ENCODE measurements at regions not wholly inside any gene's neighbourhood (a gene's known extent, or its start where the extent isn't known, plus 50 kb on each side); places are given as distances from the start of the nearest gene placed in this dataset.

DNA sequence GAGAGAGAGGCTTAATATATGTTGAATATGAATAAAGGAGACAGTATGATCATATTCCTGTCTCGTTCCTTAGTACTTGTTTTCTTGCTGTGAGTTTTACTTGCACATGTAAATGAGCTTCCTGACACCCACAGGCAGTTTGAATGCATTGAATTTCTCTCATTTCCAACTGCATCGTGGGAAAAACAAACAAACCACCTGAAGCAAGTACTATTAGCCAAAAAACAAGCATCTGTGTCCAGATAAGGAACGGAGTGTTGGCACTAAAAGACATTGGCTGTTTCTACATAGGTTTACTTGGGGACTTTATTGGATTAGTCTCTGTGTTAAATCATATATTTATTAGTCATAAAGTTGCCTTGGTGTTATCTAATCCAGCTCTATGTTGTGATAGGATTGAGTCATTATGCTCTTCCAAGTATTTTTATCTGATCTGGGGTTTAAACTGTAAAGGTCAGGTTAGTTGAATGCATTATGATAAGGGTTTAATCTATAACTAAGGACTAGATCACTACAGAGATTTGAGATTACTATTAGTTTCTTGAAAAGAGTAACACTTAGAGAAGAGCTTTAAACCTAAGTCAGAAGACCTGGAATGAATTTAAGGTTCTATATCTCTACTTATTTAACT lies 339.0 kb upstream of the SPANXN4 start:
- CTCF ChIA-PET: interaction anchor here (0.5 kb wide), 1 partner anchor 141 kb away, joined by 3 read pairs; no protein-coding TSS in a partner anchor
- TF ChIP-seq ZNF518A (tag by site-specific recombination; conservative IDR thresholded peaks at IDR 0.05; ENCODE audit: low read depth): no peak
- TF ChIP-seq ZNF843 (tag by site-specific recombination; IDR thresholded peaks at IDR 0.05): no peak
- no peak for TF ChIP-seq FEZF1 (tag by site-specific recombination; IDR thresholded peaks at IDR 0.05)
- no peak for TF ChIP-seq ZNF624 (tag by site-specific recombination; IDR thresholded peaks at IDR 0.05)
- no peak for TF ChIP-seq ZNF530 (tag by site-specific recombination; IDR thresholded peaks at IDR 0.05; ENCODE audit: low read depth)
- TF ChIP-seq GLIS1 (tag by site-specific recombination; IDR thresholded peaks at IDR 0.05): no peak
- H3K4me3 ChIP-seq (ENCODE audit: low read depth, low read length): no peak overlapping the region
- POLR2A ChIA-PET: no interaction called here
- no peaks in the 10 kb centered on the region for H3K4me1 ChIP-seq (ENCODE audit: control insufficient read depth, insufficient read depth, low read length)
- no peaks in the 10 kb centered on the region for H3K9me3 ChIP-seq (ENCODE audit: control insufficient read depth, insufficient read depth, low read depth, low read length)
- H3K27ac ChIP-seq (ENCODE audit: extremely low read depth, low read depth, low read length): no peak overlapping the region
- H3K36me3 ChIP-seq (ENCODE audit: control insufficient read depth in 2 of 2, insufficient read depth in 1 of 2, low read length in 2 of 2): no peaks in the 10 kb centered on the region

- ChIA-PET CTCF (interaction anchor here (0.6 kb wide), 1 partner anchor 341 kb away, joined by 3 read pairs; no protein-coding TSS in a partner anchor), POLR2A (no interaction called here)
- no peaks in the 10 kb centered on the region for H3K9me3 ChIP-seq (ENCODE audit: control insufficient read depth, insufficient read depth, low read depth, low read length)
- TF ChIP-seq, protein P1, sequence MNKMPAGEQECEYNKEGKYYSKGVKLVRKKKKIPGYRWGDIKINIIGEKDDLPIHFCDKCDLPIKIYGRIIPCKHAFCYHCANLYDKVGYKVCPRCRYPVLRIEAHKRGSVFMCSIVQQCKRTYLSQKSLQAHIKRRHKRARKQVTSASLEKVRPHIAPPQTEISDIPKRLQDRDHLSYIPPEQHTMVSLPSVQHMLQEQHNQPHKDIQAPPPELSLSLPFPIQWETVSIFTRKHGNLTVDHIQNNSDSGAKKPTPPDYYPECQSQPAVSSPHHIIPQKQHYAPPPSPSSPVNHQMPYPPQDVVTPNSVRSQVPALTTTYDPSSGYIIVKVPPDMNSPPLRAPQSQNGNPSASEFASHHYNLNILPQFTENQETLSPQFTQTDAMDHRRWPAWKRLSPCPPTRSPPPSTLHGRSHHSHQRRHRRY (tag by site-specific recombination; IDR thresholded peaks at IDR 0.05): no peak
- TF ChIP-seq ZNF558 (tag by site-specific recombination; IDR thresholded peaks at IDR 0.05) (no peak), BCL6B (tag by site-specific recombination; IDR thresholded peaks at IDR 0.05) (no peak), WT1 (tag by site-specific recombination; IDR thresholded peaks at IDR 0.05) (no peak), ZNF449 (tag by site-specific recombination; IDR thresholded peaks at IDR 0.05) (no peak), ZNF501 (tag by site-specific recombination; IDR thresholded peaks at IDR 0.05) (no peak), EGR2 (tag by site-specific recombination; IDR thresholded peaks at IDR 0.05; ENCODE audit: low read depth) (no peak), ZNF561 (tag by site-specific recombination; IDR thresholded peaks at IDR 0.05; ENCODE audit: borderline replicate concordance) (no peak)
- H3K36me3 ChIP-seq (ENCODE audit: control insufficient read depth in 2 of 2, insufficient read depth in 1 of 2, low read length in 2 of 2): no peaks in the 10 kb centered on the region
- H3K4me3 ChIP-seq (ENCODE audit: low read depth, low read length): no peak overlapping the region
- H3K27ac ChIP-seq (ENCODE audit: extremely low read depth, low read depth, low read length): no peak overlapping the region
- H3K4me1 ChIP-seq (ENCODE audit: control insufficient read depth, insufficient read depth, low read length): no peaks in the 10 kb centered on the region
Observed at GRCh38 chrX:142686206-142686605, 339.5 kb upstream of the SPANXN4 start.
